GM12873 (cell line): ENCODE measurements at regions not wholly inside any gene's neighbourhood (a gene's known extent, or its start where the extent isn't known, plus 50 kb on each side); places are given as distances from the start of the nearest gene placed in this dataset.

Experiments
- TF ChIP-seq, protein P1 (sequence below): IDR thresholded peaks from 2 replicates; pipeline ENCODE4 v1.5.1; 2012; ENCODE audit warnings: low read depth, mild to moderate bottlenecking, moderate library complexity, low read length, control low read depth; ENCODE audit not compliant: insufficient read depth; ENCODE audit errors: missing control alignments

DNA sequence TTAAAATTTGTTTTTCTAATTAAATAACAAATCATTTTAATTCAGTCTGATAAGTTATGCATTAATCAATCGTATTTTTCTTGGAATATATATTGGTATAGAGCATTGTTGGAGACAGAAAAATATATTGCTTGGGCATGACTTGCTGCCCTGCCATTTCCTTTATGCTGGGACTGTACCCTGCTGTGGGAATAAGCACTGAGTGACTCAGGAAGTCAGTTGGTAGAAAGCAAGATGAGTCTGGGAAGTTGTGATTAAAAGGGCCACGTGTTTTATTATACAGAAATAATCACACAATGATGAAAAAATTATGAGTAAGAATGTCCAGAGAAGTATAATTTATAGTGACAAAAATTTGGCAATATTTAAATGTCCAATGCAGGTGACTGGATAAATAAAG is 139.5 kb downstream of the KIF18A start:
- TF ChIP-seq, protein P1, sequence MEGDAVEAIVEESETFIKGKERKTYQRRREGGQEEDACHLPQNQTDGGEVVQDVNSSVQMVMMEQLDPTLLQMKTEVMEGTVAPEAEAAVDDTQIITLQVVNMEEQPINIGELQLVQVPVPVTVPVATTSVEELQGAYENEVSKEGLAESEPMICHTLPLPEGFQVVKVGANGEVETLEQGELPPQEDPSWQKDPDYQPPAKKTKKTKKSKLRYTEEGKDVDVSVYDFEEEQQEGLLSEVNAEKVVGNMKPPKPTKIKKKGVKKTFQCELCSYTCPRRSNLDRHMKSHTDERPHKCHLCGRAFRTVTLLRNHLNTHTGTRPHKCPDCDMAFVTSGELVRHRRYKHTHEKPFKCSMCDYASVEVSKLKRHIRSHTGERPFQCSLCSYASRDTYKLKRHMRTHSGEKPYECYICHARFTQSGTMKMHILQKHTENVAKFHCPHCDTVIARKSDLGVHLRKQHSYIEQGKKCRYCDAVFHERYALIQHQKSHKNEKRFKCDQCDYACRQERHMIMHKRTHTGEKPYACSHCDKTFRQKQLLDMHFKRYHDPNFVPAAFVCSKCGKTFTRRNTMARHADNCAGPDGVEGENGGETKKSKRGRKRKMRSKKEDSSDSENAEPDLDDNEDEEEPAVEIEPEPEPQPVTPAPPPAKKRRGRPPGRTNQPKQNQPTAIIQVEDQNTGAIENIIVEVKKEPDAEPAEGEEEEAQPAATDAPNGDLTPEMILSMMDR = no peak

GRCh38 chr11:27965559-27965958 is 142.4 kb downstream of the KIF18A start:
- TF ChIP-seq, protein P1 = no peak

- TF ChIP-seq, protein P1 = no peak
Measured at GRCh38 chr11:27963370-27963769, 144.6 kb downstream of the KIF18A start.

DNA sequence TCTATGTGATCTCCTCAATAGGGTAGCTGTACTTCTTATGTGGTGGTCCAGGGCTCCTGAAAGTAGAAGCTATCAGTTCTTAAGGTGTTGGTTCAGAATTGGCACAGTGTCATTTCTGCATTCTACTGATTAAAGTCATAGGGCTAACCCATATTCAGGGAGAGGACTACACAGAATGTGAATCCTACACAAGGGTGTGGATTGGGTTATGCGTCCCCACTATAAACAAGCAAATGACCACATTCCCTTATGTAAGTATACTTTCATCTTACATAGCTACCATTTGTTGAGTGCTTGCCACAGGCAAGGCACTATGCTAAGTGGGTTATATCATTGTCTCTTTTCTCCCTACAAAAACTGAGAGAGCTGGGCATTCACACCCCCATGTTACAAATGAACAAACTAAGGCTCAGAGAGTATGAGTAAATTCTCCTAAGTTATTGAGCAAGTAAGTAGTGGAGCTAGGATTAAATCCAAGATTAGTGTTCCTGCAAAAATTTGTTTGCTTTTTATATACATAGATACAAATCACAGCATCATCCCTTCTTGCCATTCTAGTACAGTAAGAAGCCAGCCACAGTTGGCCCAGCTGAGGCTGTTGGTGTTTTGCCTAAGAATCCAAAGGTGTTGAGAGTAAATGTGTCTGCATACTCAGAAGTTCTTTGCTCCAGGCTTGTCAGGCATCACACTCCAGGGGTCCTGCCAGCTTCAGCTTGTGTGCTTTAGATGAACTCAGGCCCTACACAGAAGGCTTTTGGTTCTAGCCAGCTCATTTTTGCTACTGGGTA is 157.8 kb downstream of the KIF18A start:
- TF ChIP-seq, protein P1 = no peak

GRCh38 chr11:27945348-27945747 is 162.6 kb downstream of the KIF18A start:
- TF ChIP-seq, protein P1 = no peak

- TF ChIP-seq, protein P1 = no peak
Measured at GRCh38 chr11:27938011-27938410, 169.9 kb downstream of the KIF18A start.

DNA sequence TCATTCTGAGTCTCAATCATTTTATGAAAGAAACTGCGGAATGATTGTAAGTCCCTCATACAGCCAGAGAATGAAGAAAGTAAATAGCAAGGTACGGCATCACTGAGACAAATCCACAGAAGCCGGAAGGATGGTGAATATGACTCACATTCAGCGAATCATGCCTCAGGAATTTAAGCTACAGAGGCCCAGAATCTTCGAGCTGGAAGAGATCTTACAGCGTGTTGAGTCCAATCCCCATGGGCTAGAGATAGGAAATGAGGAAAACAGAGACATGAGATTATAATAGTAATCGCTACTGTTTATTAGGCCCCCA is 173.2 kb downstream of the KIF18A start:
- TF ChIP-seq, protein P1 = no peak
